Endothelial cell (in vitro differentiated cells): ENCODE measurements at regions not wholly inside any gene's neighbourhood (a gene's known extent, or its start where the extent isn't known, plus 50 kb on each side); places are given as distances from the start of the nearest gene placed in this dataset.

ENCODE experiments used
- DNase-seq: peaks from one replicate; pipeline ENCODE4 v3.0.0; 2021; ENCODE audit warnings: low spot score
- H3K27ac Mint-ChIP-seq: one replicate; pipeline ENCODE4 v1.8.0; 2021; ENCODE audit warnings: mixed read lengths, inconsistent platforms; ENCODE audit not compliant: unreplicated experiment
- H3K27me3 Mint-ChIP-seq: one replicate; pipeline ENCODE4 v1.8.0; 2021; ENCODE audit warnings: mild to moderate bottlenecking, moderate library complexity, mixed read lengths, inconsistent platforms; ENCODE audit not compliant: unreplicated experiment
- H3K36me3 Mint-ChIP-seq: one replicate; pipeline ENCODE4 v1.8.0; 2021; ENCODE audit warnings: mild to moderate bottlenecking, low read depth, mixed read lengths, inconsistent platforms; ENCODE audit not compliant: unreplicated experiment
- H3K4me1 Mint-ChIP-seq: one replicate; pipeline ENCODE4 v1.8.0; 2021; ENCODE audit warnings: mild to moderate bottlenecking, mixed read lengths, inconsistent platforms; ENCODE audit not compliant: unreplicated experiment
- H3K4me3 Mint-ChIP-seq: one replicate; pipeline ENCODE4 v1.8.0; 2021; ENCODE audit warnings: mild to moderate bottlenecking, mixed read lengths, inconsistent platforms; ENCODE audit not compliant: unreplicated experiment
- H3K9me3 Mint-ChIP-seq: one replicate; pipeline ENCODE4 v1.8.0; 2021; ENCODE audit warnings: mixed read lengths, inconsistent platforms; ENCODE audit not compliant: unreplicated experiment
- TF ChIP-seq, protein P1 (sequence below): fragments of 200-600 bp; sonication (generic); IDR thresholded peaks from one replicate; pipeline ENCODE4 v1.5.0; 2021; ENCODE audit warnings: antibody characterized with exemption; ENCODE audit not compliant: unreplicated experiment

DNA sequence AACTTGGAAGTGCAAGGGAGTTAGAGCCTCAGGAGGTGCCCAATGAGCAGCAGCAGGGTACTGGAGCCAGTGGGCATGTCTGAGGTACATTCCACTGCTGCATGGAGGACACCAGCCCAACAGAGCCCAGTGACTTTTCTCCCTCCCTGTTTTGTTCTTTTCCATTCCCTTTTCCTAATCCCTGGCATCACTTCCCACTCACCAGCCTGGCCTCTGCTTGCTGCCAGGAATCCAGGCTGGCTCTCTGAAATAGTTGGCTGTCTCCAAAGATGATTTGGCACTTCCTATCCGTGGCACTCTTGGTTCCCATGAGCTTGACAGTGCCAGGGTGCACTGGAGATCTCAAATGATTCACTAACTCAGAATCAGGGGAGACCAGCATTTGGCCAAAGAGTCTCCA lies 97.7 kb upstream of the ZPBP start:
- H3K36me3 Mint-ChIP-seq = no peaks in the 10 kb centered on the region
- TF ChIP-seq, protein P1, sequence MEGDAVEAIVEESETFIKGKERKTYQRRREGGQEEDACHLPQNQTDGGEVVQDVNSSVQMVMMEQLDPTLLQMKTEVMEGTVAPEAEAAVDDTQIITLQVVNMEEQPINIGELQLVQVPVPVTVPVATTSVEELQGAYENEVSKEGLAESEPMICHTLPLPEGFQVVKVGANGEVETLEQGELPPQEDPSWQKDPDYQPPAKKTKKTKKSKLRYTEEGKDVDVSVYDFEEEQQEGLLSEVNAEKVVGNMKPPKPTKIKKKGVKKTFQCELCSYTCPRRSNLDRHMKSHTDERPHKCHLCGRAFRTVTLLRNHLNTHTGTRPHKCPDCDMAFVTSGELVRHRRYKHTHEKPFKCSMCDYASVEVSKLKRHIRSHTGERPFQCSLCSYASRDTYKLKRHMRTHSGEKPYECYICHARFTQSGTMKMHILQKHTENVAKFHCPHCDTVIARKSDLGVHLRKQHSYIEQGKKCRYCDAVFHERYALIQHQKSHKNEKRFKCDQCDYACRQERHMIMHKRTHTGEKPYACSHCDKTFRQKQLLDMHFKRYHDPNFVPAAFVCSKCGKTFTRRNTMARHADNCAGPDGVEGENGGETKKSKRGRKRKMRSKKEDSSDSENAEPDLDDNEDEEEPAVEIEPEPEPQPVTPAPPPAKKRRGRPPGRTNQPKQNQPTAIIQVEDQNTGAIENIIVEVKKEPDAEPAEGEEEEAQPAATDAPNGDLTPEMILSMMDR = no peak
- H3K27me3 Mint-ChIP-seq = peaks cover 1% of the 10 kb centered on the region

DNA sequence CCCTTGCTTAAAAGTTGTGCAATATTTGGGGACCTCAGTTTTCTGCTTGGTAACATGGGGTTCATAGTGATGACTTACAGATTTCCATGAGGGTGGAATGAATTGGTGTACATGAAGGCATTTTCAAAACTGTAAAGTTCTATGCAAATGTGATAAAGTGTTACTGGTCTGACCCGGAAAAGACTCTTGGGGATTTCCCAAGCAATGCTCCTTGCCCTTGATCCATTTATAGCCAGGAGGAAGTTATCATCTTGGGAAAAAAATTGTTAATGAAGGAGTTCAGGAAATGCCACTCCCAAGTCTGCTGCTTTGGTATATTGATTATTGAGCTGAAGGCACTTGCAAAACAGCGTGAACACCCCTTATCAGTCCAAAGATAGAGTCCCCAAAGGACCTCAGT lies 96.3 kb upstream of the ZPBP start:
- Mint-ChIP-seq H3K27ac (no peak overlapping the region), H3K4me3 (no peak overlapping the region), H3K36me3 (no peaks in the 10 kb centered on the region), H3K9me3 (no peaks in the 10 kb centered on the region), H3K4me1 (peaks cover 4% of the 10 kb centered on the region), H3K27me3 (peaks cover 1% of the 10 kb centered on the region)
- DNase-seq = no peak
- TF ChIP-seq, protein P1 = no peak

More for the DNA sequence above, 97.7 kb upstream of the ZPBP start:
- no peak for DNase-seq
- H3K27ac Mint-ChIP-seq = no peak overlapping the region
- no peak overlapping the region for H3K4me3 Mint-ChIP-seq
- no peaks in the 10 kb centered on the region for H3K4me1 Mint-ChIP-seq
- no peaks in the 10 kb centered on the region for H3K9me3 Mint-ChIP-seq

DNA sequence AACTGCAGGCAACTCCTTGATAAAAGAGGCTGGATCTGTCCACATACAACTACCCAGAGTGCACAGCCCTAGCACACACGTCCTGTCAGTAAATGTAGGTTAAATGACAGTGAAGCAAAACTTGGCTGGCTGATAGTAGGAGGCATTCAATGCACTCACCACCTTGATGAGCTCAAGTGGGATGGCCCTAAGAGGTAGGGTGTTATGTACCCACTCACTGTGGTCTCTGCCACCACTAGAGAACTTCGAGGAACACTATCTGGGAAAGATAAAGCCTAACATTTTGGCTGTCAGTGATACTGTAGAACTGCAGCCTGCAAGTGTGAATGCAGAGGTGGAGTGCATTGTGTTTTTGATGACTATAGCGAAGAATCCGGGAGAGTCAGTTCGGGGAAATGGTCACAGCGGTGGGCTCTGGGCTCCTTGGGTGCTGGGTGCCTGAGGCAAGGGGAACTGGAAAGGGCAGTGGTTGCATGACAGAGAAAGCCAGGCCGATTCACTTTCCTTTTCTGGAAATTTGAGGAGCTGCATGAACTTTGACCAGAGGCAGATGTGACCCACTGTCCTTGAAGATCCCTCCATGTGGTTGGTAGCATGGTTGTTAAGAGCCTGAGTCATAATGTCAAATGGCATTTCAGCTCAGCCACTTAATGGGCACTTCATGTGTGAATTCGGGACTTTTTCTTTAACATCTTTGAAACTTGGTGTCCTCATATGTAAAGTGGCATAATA lies 93.1 kb upstream of the ZPBP start:
- no peak for DNase-seq
- TF ChIP-seq, protein P1 = no peak
- Mint-ChIP-seq H3K27ac (no peak overlapping the region), H3K36me3 (no peaks in the 10 kb centered on the region), H3K9me3 (no peaks in the 10 kb centered on the region), H3K27me3 (peaks cover 1% of the 10 kb centered on the region), H3K4me1 (peaks cover 20% of the 10 kb centered on the region), H3K4me3 (no peak overlapping the region)

DNA sequence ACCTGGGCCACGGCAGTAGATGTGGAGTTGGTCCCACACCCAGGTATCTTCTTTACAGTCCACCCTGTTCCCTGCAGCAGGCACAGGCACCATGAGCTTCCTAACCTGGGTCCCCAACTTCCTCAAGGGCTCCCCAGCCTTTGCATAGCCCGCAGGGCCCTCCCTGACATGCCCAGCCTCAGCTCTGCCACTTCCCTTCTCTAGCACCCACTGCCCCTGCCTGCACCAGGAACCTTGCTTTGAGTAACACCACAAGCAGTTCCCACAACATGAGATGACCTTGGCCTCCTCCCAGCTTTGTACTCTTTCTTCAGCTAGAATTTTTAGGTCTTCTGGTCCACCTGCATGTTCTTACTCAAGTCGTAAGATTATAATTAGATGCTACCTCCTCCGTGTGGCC lies 92.2 kb upstream of the ZPBP start:
- TF ChIP-seq, protein P1 = no peak
- peaks cover 1% of the 10 kb centered on the region for H3K27me3 Mint-ChIP-seq
- no peak for DNase-seq
- H3K4me3 Mint-ChIP-seq = no peak overlapping the region
- H3K4me1 Mint-ChIP-seq = peaks cover 25% of the 10 kb centered on the region
- H3K36me3 Mint-ChIP-seq = no peaks in the 10 kb centered on the region
- H3K27ac Mint-ChIP-seq = no peak overlapping the region
- H3K9me3 Mint-ChIP-seq = no peaks in the 10 kb centered on the region

DNA sequence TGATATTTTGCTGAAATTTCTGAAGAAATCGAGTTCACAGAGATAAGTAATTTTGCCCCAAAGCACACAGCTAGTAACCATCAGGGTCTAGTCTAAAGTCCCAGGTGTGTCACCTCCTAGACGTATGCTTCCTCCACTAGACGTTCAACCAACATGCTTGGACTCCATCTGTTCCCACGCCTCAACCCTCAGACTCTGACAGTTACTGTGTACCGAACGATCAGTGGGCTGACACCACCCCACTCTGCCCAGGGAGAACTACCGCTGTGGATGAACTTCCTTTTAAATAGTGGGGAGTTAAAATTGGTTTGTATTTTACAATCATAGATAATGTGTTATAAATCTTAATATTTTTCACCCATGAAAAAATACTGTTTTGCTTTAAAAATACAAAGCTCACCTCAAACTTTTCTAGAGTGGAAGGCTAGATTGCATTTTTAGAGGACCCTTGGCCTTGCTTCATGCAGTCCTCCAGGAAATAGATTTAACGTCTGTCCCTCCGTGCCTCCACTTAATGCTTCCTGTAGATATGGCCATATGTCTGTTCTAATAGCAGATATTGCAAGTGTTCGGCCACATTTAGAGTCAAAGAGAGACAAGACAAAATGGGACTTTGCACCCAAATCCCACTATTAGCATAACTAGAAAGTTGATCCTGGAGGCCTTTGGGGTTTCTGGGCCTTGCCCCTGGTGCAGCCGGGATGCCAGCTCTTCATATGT lies 91.4 kb upstream of the ZPBP start:
- H3K4me3 Mint-ChIP-seq = no peak overlapping the region
- H3K4me1 Mint-ChIP-seq = peaks cover 29% of the 10 kb centered on the region
- H3K27me3 Mint-ChIP-seq = peaks cover 1% of the 10 kb centered on the region
- no peaks in the 10 kb centered on the region for H3K9me3 Mint-ChIP-seq
- TF ChIP-seq, protein P1 = no peak
- no peak overlapping the region for H3K27ac Mint-ChIP-seq
- H3K36me3 Mint-ChIP-seq = no peaks in the 10 kb centered on the region
- DNase-seq = no peak
